Upper lobe of right lung (tissue), 1 donor: ENCODE measurements at regions not wholly inside any gene's neighbourhood (a gene's known extent, or its start where the extent isn't known, plus 50 kb on each side); places are given as distances from the start of the nearest gene placed in this dataset.

Experiments used
- ATAC-seq: fragments of 200-7000 bp; cut with Tn5 transposase; one replicate; pipeline ENCODE4 v1.9.1; 2020; ENCODE audit warnings: mild to moderate bottlenecking, moderate library complexity
- DNase-seq: peaks from one replicate; pipeline ENCODE4 v3.0.0-alpha.2; 2020
- H3K27ac ChIP-seq: fragments of 200-600 bp; one replicate; pipeline ENCODE4 v1.8.0; 2022
- H3K27me3 ChIP-seq: fragments of 200-600 bp; one replicate; pipeline ENCODE4 v1.8.0; 2022; ENCODE audit warnings: mild to moderate bottlenecking
- H3K36me3 ChIP-seq: fragments of 200-600 bp; one replicate; pipeline ENCODE4 v1.8.0; 2022
- H3K4me1 ChIP-seq: fragments of 200-600 bp; one replicate; pipeline ENCODE4 v1.8.0; 2022
- H3K4me3 ChIP-seq: fragments of 200-600 bp; one replicate; pipeline ENCODE4 v1.8.0; 2022; ENCODE audit warnings: mild to moderate bottlenecking
- H3K9me3 ChIP-seq: fragments of 200-600 bp; one replicate; pipeline ENCODE4 v1.8.0; 2022
- CTCF ChIP-seq: fragments of 200-600 bp; IDR thresholded peaks from one replicate; pipeline ENCODE4 v1.8.0; 2022; ENCODE audit warnings: antibody characterized with exemption
- intact Hi-C: fragments of 100-400 bp; cut with DNase I; formaldehyde crosslinking; loops from one replicate; pipeline ENCODE4 v1.11.0; 2022
- donor health status: DM: no; HTN: yes; CAD: no; lungs with severe emphysema.

- H3K27me3 ChIP-seq: no peaks in the 10 kb centered on the region
- H3K9me3 ChIP-seq: no peaks in the 10 kb centered on the region
- no peaks in the 10 kb centered on the region for H3K4me1 ChIP-seq
- H3K36me3 ChIP-seq: no peaks in the 10 kb centered on the region
- H3K4me3 ChIP-seq: no peak overlapping the region
- intact Hi-C loops: no loop called here
- no peak for TF ChIP-seq CTCF
- no peak for DNase-seq
- ATAC-seq: no peak
- H3K27ac ChIP-seq: no peak overlapping the region
Measured at GRCh38 chr2:217698691-217699090, 304.1 kb downstream of the TNS1 start.

- no peaks in the 10 kb centered on the region for H3K9me3 ChIP-seq
- ATAC-seq (peak; percentile 26), DNase-seq (no peak)
- H3K4me1 ChIP-seq: peaks cover 16% of the 10 kb centered on the region
- no peaks in the 10 kb centered on the region for H3K27me3 ChIP-seq
- H3K4me3 ChIP-seq: no peak overlapping the region
- intact Hi-C loops: no loop called here
- no peak for TF ChIP-seq CTCF
- peak overlapping the region; percentile 24 for H3K27ac ChIP-seq
- H3K36me3 ChIP-seq: no peaks in the 10 kb centered on the region
Measured at GRCh38 chr2:217695033-217695520, 307.7 kb downstream of the TNS1 start.

GRCh38 chr2:217694291-217694690, 308.5 kb downstream of the TNS1 start:
- DNase-seq (no peak), ATAC-seq (no peak)
- Histone ChIP-seq H3K27me3 (no peaks in the 10 kb centered on the region), H3K9me3 (no peaks in the 10 kb centered on the region), H3K27ac (peak overlapping the region; percentile 24), H3K4me1 (peaks cover 16% of the 10 kb centered on the region), H3K4me3 (no peak overlapping the region), H3K36me3 (no peaks in the 10 kb centered on the region)
- TF ChIP-seq CTCF: no peak
- intact Hi-C loops: no loop called here

- Histone ChIP-seq H3K4me1 (peaks cover 16% of the 10 kb centered on the region), H3K4me3 (no peak overlapping the region), H3K9me3 (no peaks in the 10 kb centered on the region), H3K27me3 (no peaks in the 10 kb centered on the region), H3K36me3 (no peaks in the 10 kb centered on the region), H3K27ac (no peak overlapping the region)
- no peak for DNase-seq
- TF ChIP-seq CTCF: no peak
- intact Hi-C loops: no loop called here
- ATAC-seq: no peak
Measured at GRCh38 chr2:217693363-217693762, 309.4 kb downstream of the TNS1 start.

- H3K36me3 ChIP-seq: no peaks in the 10 kb centered on the region
- H3K4me3 ChIP-seq: no peak overlapping the region
- no peak for TF ChIP-seq CTCF
- peaks cover 16% of the 10 kb centered on the region for H3K4me1 ChIP-seq
- peak overlapping the region; percentile 32 for H3K27ac ChIP-seq
- ATAC-seq (peak; percentile 84), DNase-seq (peak; percentile 70)
- intact Hi-C loops: no loop called here
- no peaks in the 10 kb centered on the region for H3K9me3 ChIP-seq
- no peaks in the 10 kb centered on the region for H3K27me3 ChIP-seq
Measured at GRCh38 chr2:217691920-217692666, 310.7 kb downstream of the TNS1 start.
